Gastrocnemius medialis (tissue), 4 donors: ENCODE measurements at regions not wholly inside any gene's neighbourhood (a gene's known extent, or its start where the extent isn't known, plus 50 kb on each side); places are given as distances from the start of the nearest gene placed in this dataset.

ENCODE experiments used
- ATAC-seq, 2 donors: fragments of 150-250 bp; one replicate each; pipeline ENCODE4 v1.9.1; 2016
- DNase-seq, 2 donors: peaks; one replicate each; pipeline ENCODE4 v3.0.0-alpha.2; 2019
- H3K27ac ChIP-seq, 4 donors: fragments of 200-600 bp; sonication (generic); 1 replicate in 1 of 4; 2 replicates in 3 of 4; pipeline ENCODE4 v1.5.1; 2016 to 2018; ENCODE audit warnings: mild to moderate bottlenecking in 2 of 4, moderate library complexity in 1 of 4
- H3K27me3 ChIP-seq, 3 donors: fragments of 200-600 bp; sonication (generic) in 2 of 3; 1 replicate in 1 of 3; 2 replicates in 2 of 3; pipeline versions ENCODE4 v1.5.1 to v1.6.0; 2016 to 2019; ENCODE audit warnings: mild to moderate bottlenecking in 1 of 3, moderate library complexity in 1 of 3
- H3K36me3 ChIP-seq, 2 donors: fragments of 200-600 bp; sonication (generic) in 1 of 2; one replicate each; pipeline ENCODE4 v1.5.1; 2017 to 2018
- H3K4me1 ChIP-seq, 2 donors: fragments of 200-600 bp; sonication (generic) in 1 of 2; one replicate each; pipeline ENCODE4 v1.5.1; 2016 to 2017; ENCODE audit warnings: mild to moderate bottlenecking in 2 of 2
- H3K4me3 ChIP-seq, 4 donors: fragments of 200-600 bp; sonication (generic) in 3 of 4; 1 replicate in 1 of 4; 2 replicates in 3 of 4; pipeline ENCODE4 v1.5.1; 2016 to 2019; ENCODE audit warnings: mild to moderate bottlenecking in 2 of 4
- H3K9me3 ChIP-seq, 3 donors: fragments of 200-600 bp; sonication (generic) in 2 of 3; 1 replicate in 1 of 3; 2 replicates in 2 of 3; pipeline ENCODE4 v1.5.1; 2016 to 2019
- CTCF ChIP-seq, 5 experiments: fragments of 450-650 bp in 3 of 5; fragments of 200-600 bp in 2 of 5; sonication (generic) in 2 of 5; IDR thresholded peaks in 4 of 5; conservative IDR thresholded peaks in 1 of 5; 1 replicate in 4 of 5; 2 replicates in 1 of 5; pipeline ENCODE4 v1.5.1; 2016 to 2019; ENCODE audit warnings: antibody characterized with exemption in 5 of 5, mild to moderate bottlenecking in 3 of 5, moderate library complexity in 3 of 5
- POLR2A ChIP-seq, 2 donors: fragments of 450-650 bp; IDR thresholded peaks; one replicate each; pipeline ENCODE4 v1.6.1; 2017; ENCODE audit warnings: antibody characterized with exemption in 2 of 2, mild to moderate bottlenecking in 2 of 2, moderate library complexity in 2 of 2
- in situ Hi-C, 4 donors: fragments of 200-750 bp; cut with MboI; loops; one replicate each; pipeline versions ENCODE4 v1.15.0 to v1.8.0; 2017; ENCODE audit warnings: low sequenced_read_pairs in 4 of 4
- intact Hi-C: fragments of 100-400 bp; cut with DNase I; formaldehyde crosslinking; loops from one replicate; pipeline ENCODE4 v1.15.1; 2023; ENCODE audit warnings: low total_unique reads

- Histone ChIP-seq H3K27ac (no peak overlapping the region), H3K9me3 (no peaks in the 10 kb centered on the region), H3K27me3 (no peaks in the 10 kb centered on the region), H3K36me3 (no peaks in the 10 kb centered on the region), H3K4me3 (no peak overlapping the region), H3K4me1 (no peaks in the 10 kb centered on the region)
- TF ChIP-seq CTCF (IDR thresholded peaks at IDR 0.05 in 4 of 5, conservative IDR thresholded peaks at IDR 0.05 in 1 of 5): no peak
- no peak for TF ChIP-seq POLR2A (IDR thresholded peaks at IDR 0.05)
- intact Hi-C loops: no loop called here
- DNase-seq: no peak
- ATAC-seq: no peak
- in situ Hi-C loops: no loop called here
Measured at GRCh38 chr14:83757916-83758315, 1772.0 kb upstream of the FLRT2 start.

GRCh38 chr14:83764656-83765599, 1765.0 kb upstream of the FLRT2 start:
- Histone ChIP-seq H3K27ac (no peak overlapping the region), H3K4me3 (no peak overlapping the region), H3K9me3 (no peaks in the 10 kb centered on the region), H3K4me1 (no peaks in the 10 kb centered on the region), H3K27me3 (no peaks in the 10 kb centered on the region), H3K36me3 (no peaks in the 10 kb centered on the region)
- intact Hi-C loops (no loop called here), in situ Hi-C loops (no loop called here)
- DNase-seq (no peak), ATAC-seq (no peak)
- TF ChIP-seq CTCF (IDR thresholded peaks at IDR 0.05 in 4 of 5, conservative IDR thresholded peaks at IDR 0.05 in 1 of 5) (no peak), POLR2A (IDR thresholded peaks at IDR 0.05) (no peak)

- Histone ChIP-seq H3K9me3 (no peaks in the 10 kb centered on the region), H3K4me3 (no peak overlapping the region), H3K27me3 (no peaks in the 10 kb centered on the region), H3K4me1 (no peaks in the 10 kb centered on the region), H3K36me3 (no peaks in the 10 kb centered on the region), H3K27ac (no peak overlapping the region)
- ATAC-seq: no peak
- TF ChIP-seq POLR2A (IDR thresholded peaks at IDR 0.05) (no peak), CTCF (IDR thresholded peaks at IDR 0.05 in 4 of 5, conservative IDR thresholded peaks at IDR 0.05 in 1 of 5) (no peak)
- in situ Hi-C loops (no loop called here), intact Hi-C loops (no loop called here)
- no peak for DNase-seq
Measured at GRCh38 chr14:83777516-83777915, 1752.4 kb upstream of the FLRT2 start.

- no peak for DNase-seq
- no peak overlapping the region for H3K27ac ChIP-seq
- no peak for ATAC-seq
- no peak for TF ChIP-seq POLR2A (IDR thresholded peaks at IDR 0.05)
- no peak for TF ChIP-seq CTCF (IDR thresholded peaks at IDR 0.05 in 4 of 5, conservative IDR thresholded peaks at IDR 0.05 in 1 of 5)
- H3K9me3 ChIP-seq: no peaks in the 10 kb centered on the region
- no peaks in the 10 kb centered on the region for H3K27me3 ChIP-seq
- intact Hi-C loops: no loop called here
- no peaks in the 10 kb centered on the region for H3K36me3 ChIP-seq
- in situ Hi-C loops: no loop called here
- H3K4me1 ChIP-seq: no peaks in the 10 kb centered on the region
- no peak overlapping the region for H3K4me3 ChIP-seq
Measured at GRCh38 chr14:83779266-83779665, 1750.7 kb upstream of the FLRT2 start.
